HepG2 (cell line): ENCODE measurements at regions not wholly inside any gene's neighbourhood (a gene's known extent, or its start where the extent isn't known, plus 50 kb on each side); places are given as distances from the start of the nearest gene placed in this dataset.

Experiments
- GRHL1 ChIP-seq: sonication (generic); formaldehyde crosslinking; conservative IDR thresholded peaks from 2 replicates; pipeline ENCODE4 v1.8.0; 2022; ENCODE audit warnings: missing genetic modification reagents
- HNF1B ChIP-seq: sonication (generic); formaldehyde crosslinking; IDR thresholded peaks from 2 replicates; pipeline ENCODE4 v1.5.1; 2020; ENCODE audit warnings: mild to moderate bottlenecking, moderate library complexity, missing genetic modification reagents
- JUND ChIP-seq: sonication (generic); formaldehyde crosslinking; IDR thresholded peaks from 2 replicates; pipeline ENCODE4 v1.8.0; 2022; ENCODE audit warnings: mild to moderate bottlenecking, missing genetic modification reagents
- LCORL ChIP-seq, 2 experiments: fragments of 450-650 bp in 1 of 2; sonication (generic) in 1 of 2; formaldehyde crosslinking in 1 of 2; IDR thresholded peaks; 2 replicates each; pipeline versions ENCODE4 v1.5.0 to v1.6.1; 2017 to 2020; ENCODE audit warnings: antibody characterized with exemption in 1 of 2, missing genetic modification reagents in 1 of 2
- NCOA2 ChIP-seq: sonication (generic); formaldehyde crosslinking; IDR thresholded peaks from 2 replicates; pipeline ENCODE4 v1.8.0; 2022; ENCODE audit warnings: inconsistent platforms
- SAP130 ChIP-seq: IDR thresholded peaks from 2 replicates; pipeline ENCODE4 v1.6.1; 2016; ENCODE audit warnings: low read depth
- SMC3 ChIP-seq: IDR thresholded peaks from 2 replicates; pipeline ENCODE4 v1.6.1; 2011; ENCODE audit warnings: low read length, improper control_type of control experiment
- ZBTB3 ChIP-seq: sonication (generic); formaldehyde crosslinking; IDR thresholded peaks from 2 replicates; pipeline ENCODE4 v1.4.0; 2020; ENCODE audit warnings: low read depth, mild to moderate bottlenecking, moderate library complexity, missing genetic modification reagents, borderline replicate concordance
- ZNF430 ChIP-seq: sonication (generic); formaldehyde crosslinking; IDR thresholded peaks from 2 replicates; pipeline ENCODE4 v1.9.0; 2021; ENCODE audit warnings: mild to moderate bottlenecking, missing genetic modification reagents
- ZNF607 ChIP-seq: sonication (generic); formaldehyde crosslinking; IDR thresholded peaks from 2 replicates; pipeline ENCODE4 v1.5.1; 2020; ENCODE audit warnings: missing genetic modification reagents, mild to moderate bottlenecking, borderline replicate concordance
- TF ChIP-seq, protein P1 (sequence below): sonication (generic); formaldehyde crosslinking; IDR thresholded peaks from 2 replicates; pipeline ENCODE4 v1.4.0; 2020; ENCODE audit warnings: missing genetic modification reagents
- TF ChIP-seq, protein P2 (sequence below): sonication (generic); formaldehyde crosslinking; IDR thresholded peaks from 2 replicates; pipeline ENCODE4 v1.4.0; 2020; ENCODE audit warnings: missing genetic modification reagents
- TF ChIP-seq, protein P3 (sequence below): sonication (generic); formaldehyde crosslinking; IDR thresholded peaks from 2 replicates; pipeline ENCODE4 v1.8.0; 2022; ENCODE audit warnings: mild to moderate bottlenecking, missing genetic modification reagents, borderline replicate concordance

DNA sequence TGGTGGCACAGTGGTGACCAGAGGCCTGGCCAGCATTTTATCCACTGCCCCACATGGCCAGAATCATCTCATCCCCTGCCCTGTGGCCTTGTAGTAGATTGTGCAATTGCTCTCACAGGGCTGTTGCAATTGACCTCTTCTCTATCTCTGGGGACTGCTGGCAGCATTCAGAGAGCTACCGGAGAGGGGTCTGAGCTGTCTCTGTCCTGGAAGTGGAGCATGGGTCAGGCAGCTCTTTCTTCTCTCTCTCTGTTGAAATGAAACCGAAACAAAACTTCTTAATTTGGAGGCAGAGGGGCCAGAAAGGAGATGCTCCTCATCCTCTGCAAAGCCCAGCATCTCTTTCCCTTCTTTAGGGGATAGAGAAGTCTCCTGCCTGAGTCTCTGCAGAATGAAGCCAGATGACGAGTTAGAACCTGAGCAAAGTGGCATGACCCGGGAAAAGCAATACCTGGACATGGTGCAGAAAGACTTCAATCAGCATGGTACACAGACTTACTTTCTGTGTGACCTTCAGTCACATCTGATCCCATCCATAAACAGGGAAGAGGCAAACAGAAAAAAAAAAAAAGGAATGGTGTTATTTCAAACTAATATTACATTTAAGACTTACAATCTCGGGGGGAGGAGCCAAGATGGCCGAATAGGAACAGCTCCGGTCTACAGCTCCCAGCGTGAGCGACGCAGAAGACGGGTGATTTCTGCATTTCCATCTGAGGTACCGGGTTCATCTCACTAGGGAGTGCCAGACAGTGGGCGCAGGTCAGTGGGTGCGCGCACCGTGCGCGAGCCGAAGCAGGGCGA lies 144.5 kb upstream of the BCL6 start (continued):
- TF ChIP-seq, protein P1, sequence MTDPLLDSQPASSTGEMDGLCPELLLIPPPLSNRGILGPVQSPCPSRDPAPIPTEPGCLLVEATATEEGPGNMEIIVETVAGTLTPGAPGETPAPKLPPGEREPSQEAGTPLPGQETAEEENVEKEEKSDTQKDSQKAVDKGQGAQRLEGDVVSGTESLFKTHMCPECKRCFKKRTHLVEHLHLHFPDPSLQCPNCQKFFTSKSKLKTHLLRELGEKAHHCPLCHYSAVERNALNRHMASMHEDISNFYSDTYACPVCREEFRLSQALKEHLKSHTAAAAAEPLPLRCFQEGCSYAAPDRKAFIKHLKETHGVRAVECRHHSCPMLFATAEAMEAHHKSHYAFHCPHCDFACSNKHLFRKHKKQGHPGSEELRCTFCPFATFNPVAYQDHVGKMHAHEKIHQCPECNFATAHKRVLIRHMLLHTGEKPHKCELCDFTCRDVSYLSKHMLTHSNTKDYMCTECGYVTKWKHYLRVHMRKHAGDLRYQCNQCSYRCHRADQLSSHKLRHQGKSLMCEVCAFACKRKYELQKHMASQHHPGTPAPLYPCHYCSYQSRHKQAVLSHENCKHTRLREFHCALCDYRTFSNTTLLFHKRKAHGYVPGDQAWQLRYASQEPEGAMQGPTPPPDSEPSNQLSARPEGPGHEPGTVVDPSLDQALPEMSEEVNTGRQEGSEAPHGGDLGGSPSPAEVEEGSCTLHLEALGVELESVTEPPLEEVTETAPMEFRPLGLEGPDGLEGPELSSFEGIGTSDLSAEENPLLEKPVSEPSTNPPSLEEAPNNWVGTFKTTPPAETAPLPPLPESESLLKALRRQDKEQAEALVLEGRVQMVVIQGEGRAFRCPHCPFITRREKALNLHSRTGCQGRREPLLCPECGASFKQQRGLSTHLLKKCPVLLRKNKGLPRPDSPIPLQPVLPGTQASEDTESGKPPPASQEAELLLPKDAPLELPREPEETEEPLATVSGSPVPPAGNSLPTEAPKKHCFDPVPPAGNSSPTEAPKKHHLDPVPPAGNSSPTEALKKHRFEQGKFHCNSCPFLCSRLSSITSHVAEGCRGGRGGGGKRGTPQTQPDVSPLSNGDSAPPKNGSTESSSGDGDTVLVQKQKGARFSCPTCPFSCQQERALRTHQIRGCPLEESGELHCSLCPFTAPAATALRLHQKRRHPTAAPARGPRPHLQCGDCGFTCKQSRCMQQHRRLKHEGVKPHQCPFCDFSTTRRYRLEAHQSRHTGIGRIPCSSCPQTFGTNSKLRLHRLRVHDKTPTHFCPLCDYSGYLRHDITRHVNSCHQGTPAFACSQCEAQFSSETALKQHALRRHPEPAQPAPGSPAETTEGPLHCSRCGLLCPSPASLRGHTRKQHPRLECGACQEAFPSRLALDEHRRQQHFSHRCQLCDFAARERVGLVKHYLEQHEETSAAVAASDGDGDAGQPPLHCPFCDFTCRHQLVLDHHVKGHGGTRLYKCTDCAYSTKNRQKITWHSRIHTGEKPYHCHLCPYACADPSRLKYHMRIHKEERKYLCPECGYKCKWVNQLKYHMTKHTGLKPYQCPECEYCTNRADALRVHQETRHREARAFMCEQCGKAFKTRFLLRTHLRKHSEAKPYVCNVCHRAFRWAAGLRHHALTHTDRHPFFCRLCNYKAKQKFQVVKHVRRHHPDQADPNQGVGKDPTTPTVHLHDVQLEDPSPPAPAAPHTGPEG (CRISPR knock-in tag), result 0 out of 2 replicates have a peak, but pooled peaks have one; percentile 30
- TF ChIP-seq NCOA2 (peak; percentile 48), JUND (0 out of 2 replicates have a peak, but pooled peaks have one; percentile 21), HNF1B (CRISPR knock-in tag) (0 out of 2 replicates have a peak, but pooled peaks have one; percentile 24), GRHL1 (CRISPR knock-in tag) (no peak), SAP130 (CRISPR knock-in tag) (peak; percentile 61), SMC3 (0 out of 2 replicates have a peak, but pooled peaks have one; percentile 27), ZNF607 (no peak), LCORL (IDR thresholded peaks at IDR 0.05) (no peak), LCORL (CRISPR knock-in tag; IDR thresholded peaks at IDR 0.05) (peak; percentile 70; the same call in 1 of the 2 replicates), ZBTB3 (CRISPR knock-in tag) (0 out of 2 replicates have a peak, but pooled peaks have one; percentile 31), ZNF430 (0 out of 2 replicates have a peak, but pooled peaks have one; percentile 70)
- TF ChIP-seq, protein P2, sequence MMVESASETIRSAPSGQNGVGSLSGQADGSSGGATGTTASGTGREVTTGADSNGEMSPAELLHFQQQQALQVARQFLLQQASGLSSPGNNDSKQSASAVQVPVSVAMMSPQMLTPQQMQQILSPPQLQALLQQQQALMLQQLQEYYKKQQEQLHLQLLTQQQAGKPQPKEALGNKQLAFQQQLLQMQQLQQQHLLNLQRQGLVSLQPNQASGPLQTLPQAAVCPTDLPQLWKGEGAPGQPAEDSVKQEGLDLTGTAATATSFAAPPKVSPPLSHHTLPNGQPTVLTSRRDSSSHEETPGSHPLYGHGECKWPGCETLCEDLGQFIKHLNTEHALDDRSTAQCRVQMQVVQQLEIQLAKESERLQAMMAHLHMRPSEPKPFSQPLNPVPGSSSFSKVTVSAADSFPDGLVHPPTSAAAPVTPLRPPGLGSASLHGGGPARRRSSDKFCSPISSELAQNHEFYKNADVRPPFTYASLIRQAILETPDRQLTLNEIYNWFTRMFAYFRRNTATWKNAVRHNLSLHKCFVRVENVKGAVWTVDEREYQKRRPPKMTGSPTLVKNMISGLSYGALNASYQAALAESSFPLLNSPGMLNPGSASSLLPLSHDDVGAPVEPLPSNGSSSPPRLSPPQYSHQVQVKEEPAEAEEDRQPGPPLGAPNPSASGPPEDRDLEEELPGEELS (CRISPR knock-in tag), result 0 out of 2 replicates have a peak, but pooled peaks have one; percentile 47
- TF ChIP-seq, protein P3, sequence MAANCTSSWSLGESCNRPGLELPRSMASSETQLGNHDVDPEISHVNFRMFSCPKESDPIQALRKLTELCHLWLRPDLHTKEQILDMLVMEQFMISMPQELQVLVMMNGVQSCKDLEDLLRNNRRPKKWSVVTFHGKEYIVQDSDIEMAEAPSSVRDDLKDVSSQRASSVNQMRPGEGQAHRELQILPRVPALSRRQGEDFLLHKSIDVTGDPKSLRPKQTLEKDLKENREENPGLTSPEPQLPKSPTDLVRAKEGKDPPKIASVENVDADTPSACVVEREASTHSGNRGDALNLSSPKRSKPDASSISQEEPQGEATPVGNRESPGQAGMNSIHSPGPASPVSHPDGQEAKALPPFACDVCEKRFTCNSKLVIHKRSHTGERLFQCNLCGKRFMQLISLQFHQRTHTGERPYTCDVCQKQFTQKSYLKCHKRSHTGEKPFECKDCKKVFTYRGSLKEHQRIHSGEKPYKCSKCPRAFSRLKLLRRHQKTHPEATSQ (CRISPR knock-in tag), result no peak; the same call in 1 of the 2 replicates
